Right atrium auricular region (tissue), 2 donors: ENCODE measurements at regions not wholly inside any gene's neighbourhood (a gene's known extent, or its start where the extent isn't known, plus 50 kb on each side); places are given as distances from the start of the nearest gene placed in this dataset.
A peak's percentile ranks its signal among the peaks of the same experiment; 100 is the strongest.

ENCODE experiments used
- DNase-seq: peaks from one replicate; pipeline ENCODE4 v3.0.0-alpha.2; 2019; ENCODE audit warnings: low spot score
- H3K27ac ChIP-seq, 2 donors: fragments of 200-600 bp; sonication (generic); 1 replicate in 1 of 2; 2 replicates in 1 of 2; pipeline ENCODE4 v1.5.1; 2016 to 2019
- H3K27me3 ChIP-seq, 2 donors: fragments of 200-600 bp; sonication (generic); one replicate each; pipeline versions ENCODE4 v1.5.1 to v1.6.0; 2017 to 2019
- H3K36me3 ChIP-seq: fragments of 200-600 bp; sonication (generic); one replicate; pipeline ENCODE4 v1.5.1; 2016
- H3K4me1 ChIP-seq, 2 donors: fragments of 200-600 bp; sonication (generic); one replicate each; pipeline versions ENCODE4 v1.5.1 to v1.6.0; 2017 to 2019
- H3K4me3 ChIP-seq, 2 donors: fragments of 200-600 bp; sonication (generic); 1 replicate in 1 of 2; 2 replicates in 1 of 2; pipeline ENCODE4 v1.5.1; 2017 to 2019; ENCODE audit warnings: mild to moderate bottlenecking in 1 of 2, moderate library complexity in 1 of 2
- H3K9me3 ChIP-seq, 2 donors: fragments of 200-600 bp; sonication (generic); one replicate each; pipeline ENCODE4 v1.5.1; 2019
- TF ChIP-seq, protein P1 (sequence below), 2 donors: fragments of 200-600 bp; sonication (generic); IDR thresholded peaks; one replicate each; pipeline ENCODE4 v1.5.1; 2019; ENCODE audit warnings: antibody characterized with exemption in 2 of 2

DNA sequence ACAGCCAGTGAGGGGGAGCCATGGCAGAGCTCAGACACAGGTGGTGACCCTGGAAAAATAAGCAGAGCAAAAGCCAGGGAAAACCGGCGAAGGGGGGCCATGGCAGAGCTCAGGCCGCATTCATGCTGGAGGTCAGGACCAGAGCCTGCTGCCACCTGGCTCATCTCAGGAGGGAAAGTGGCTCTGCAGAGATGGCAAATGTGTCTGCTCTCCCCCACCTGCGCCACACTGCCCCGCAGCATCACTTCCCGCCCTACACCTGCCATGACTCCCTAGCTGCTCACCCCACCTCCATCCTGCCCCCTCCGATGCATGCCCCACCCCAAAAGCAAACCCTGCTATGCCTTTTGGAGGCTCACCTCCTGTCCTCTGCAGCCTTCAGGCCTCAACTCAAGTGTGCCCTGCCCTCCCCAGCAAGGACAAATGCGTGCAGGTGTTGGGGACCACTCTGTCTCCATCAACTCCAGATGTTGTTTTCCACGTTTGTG lies 123.2 kb upstream of the FGF3 start:
- Histone ChIP-seq H3K27ac (peak overlapping the region; percentile 26 to 43), H3K9me3 (no peaks in the 10 kb centered on the region), H3K4me3 (no peak overlapping the region), H3K4me1 (peaks cover 0 to 17% of the 10 kb centered on the region in 2 donors), H3K27me3 (no peaks in the 10 kb centered on the region), H3K36me3 (no peaks in the 10 kb centered on the region)
- no peak for DNase-seq
- TF ChIP-seq, protein P1, sequence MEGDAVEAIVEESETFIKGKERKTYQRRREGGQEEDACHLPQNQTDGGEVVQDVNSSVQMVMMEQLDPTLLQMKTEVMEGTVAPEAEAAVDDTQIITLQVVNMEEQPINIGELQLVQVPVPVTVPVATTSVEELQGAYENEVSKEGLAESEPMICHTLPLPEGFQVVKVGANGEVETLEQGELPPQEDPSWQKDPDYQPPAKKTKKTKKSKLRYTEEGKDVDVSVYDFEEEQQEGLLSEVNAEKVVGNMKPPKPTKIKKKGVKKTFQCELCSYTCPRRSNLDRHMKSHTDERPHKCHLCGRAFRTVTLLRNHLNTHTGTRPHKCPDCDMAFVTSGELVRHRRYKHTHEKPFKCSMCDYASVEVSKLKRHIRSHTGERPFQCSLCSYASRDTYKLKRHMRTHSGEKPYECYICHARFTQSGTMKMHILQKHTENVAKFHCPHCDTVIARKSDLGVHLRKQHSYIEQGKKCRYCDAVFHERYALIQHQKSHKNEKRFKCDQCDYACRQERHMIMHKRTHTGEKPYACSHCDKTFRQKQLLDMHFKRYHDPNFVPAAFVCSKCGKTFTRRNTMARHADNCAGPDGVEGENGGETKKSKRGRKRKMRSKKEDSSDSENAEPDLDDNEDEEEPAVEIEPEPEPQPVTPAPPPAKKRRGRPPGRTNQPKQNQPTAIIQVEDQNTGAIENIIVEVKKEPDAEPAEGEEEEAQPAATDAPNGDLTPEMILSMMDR (IDR thresholded peaks at IDR 0.05) = no peak

DNA sequence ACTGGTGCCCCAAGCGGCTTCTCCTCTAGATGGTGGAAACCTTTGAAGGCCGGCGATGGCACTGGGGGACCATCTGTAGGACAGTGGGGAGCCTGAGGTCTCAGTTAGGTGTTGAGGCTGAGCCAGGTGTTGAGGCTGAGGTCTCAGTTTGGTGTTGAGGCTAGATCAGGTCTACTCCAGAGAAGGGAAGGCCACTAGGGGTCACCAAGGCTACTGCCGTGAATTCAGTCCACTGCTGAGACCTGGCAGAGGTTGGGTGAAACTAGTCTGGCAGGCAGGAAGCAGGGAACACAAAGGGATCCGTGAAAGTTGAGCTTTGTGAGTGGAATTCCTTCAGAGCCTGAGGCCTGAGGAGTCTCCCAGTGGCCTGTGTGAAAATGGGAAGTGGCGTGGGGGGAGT lies 123.8 kb upstream of the FGF3 start:
- H3K27me3 ChIP-seq = no peaks in the 10 kb centered on the region
- no peak overlapping the region for H3K4me3 ChIP-seq
- peaks cover 0 to 17% of the 10 kb centered on the region in 2 donors for H3K4me1 ChIP-seq
- H3K27ac ChIP-seq = peak overlapping the region; percentile 40 to 45
- TF ChIP-seq, protein P1 (IDR thresholded peaks at IDR 0.05) = no peak
- H3K9me3 ChIP-seq = no peaks in the 10 kb centered on the region
- no peaks in the 10 kb centered on the region for H3K36me3 ChIP-seq
- DNase-seq = no peak

DNA sequence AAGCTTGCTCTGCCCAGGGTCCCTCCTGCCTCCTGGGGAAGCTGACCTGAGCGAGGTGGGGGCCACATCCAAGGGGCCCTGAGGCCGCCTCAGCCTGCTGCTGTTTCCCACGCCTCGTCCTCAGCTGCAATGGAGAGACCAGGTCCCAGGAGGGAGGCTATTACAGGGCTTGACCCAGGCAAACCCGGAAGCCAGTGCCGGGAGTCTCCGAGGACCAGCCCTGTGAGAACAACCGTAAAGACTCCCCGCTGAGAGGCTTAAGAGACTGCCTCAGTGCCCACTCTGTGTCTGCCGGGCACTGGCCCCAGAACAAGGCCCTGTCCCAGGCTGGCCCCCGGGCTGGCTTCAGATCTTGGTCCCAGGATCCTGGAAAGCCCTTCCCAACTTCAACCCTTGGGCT lies 124.3 kb upstream of the FGF3 start:
- peak overlapping the region; percentile 40 to 45 for H3K27ac ChIP-seq
- peaks cover 0 to 22% of the 10 kb centered on the region in 2 donors for H3K4me1 ChIP-seq
- H3K36me3 ChIP-seq = no peaks in the 10 kb centered on the region
- TF ChIP-seq, protein P1 (IDR thresholded peaks at IDR 0.05) = no peak
- no peaks in the 10 kb centered on the region for H3K9me3 ChIP-seq
- H3K4me3 ChIP-seq = no peak overlapping the region
- no peaks in the 10 kb centered on the region for H3K27me3 ChIP-seq
- DNase-seq = no peak

DNA sequence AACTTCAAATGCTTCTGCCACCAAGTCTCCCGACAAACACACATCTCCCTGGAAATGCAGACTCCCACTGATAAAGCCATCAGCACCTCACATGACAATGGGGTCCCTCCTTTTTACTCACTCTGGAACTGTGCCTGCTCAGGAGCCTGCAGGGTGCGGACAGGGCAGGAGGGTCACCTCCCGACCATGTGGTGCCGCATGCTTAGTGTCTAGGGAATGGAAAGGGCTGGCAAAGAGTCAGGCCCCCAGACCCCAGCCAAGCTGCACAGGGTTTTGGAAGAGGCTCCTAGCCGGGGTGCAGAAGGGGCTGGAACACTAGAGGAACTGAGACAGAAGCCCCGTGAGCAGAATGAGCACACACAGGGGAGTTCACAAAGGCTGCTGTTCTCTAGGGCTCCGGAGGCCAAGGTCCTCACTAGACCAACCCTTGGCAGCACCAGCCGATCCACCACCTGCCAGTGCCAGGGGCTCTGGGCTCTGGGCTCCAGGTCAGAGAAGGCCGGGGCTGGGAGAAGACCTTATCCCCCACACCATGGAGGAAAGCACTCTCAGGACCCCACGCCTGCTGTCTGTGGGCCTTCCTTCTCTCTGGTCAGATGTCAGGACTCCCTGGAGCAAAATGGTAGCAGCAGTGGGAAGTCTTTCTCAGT lies 125.1 kb upstream of the FGF3 start:
- Histone ChIP-seq H3K9me3 (no peaks in the 10 kb centered on the region), H3K36me3 (no peaks in the 10 kb centered on the region), H3K4me3 (no peak overlapping the region), H3K4me1 (peaks cover 0 to 23% of the 10 kb centered on the region in 2 donors), H3K27ac (peak overlapping the region; percentile 10 to 21), H3K27me3 (no peaks in the 10 kb centered on the region)
- TF ChIP-seq, protein P1 (IDR thresholded peaks at IDR 0.05) = no peak
- no peak for DNase-seq

DNA sequence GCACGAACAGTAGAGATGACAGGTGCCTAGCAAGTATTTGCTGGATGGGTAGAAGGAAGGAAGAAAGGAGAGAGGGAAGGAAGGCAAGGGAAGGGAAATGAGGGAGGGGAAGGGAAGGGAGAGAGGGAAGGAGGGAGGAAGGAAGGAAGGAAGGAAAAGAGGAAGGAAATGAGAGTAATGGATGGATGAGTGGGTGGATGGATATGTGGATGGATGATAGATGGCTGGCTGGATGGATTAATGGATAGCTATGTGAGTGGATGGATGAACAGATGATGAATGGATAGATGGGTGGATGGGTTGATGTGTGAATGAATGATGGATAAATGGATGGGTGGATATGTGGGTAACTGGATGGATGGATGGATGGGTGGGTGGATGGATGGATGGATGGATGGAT lies 125.9 kb upstream of the FGF3 start:
- no peak for DNase-seq
- H3K27me3 ChIP-seq = no peaks in the 10 kb centered on the region
- H3K36me3 ChIP-seq = no peaks in the 10 kb centered on the region
- no peaks in the 10 kb centered on the region for H3K9me3 ChIP-seq
- no peak overlapping the region for H3K27ac ChIP-seq
- no peak overlapping the region for H3K4me3 ChIP-seq
- H3K4me1 ChIP-seq = peaks cover 0 to 22% of the 10 kb centered on the region in 2 donors
- TF ChIP-seq, protein P1 (IDR thresholded peaks at IDR 0.05) = no peak
